UCSD-AML1 (cell line): ENCODE measurements at regions not wholly inside any gene's neighbourhood (a gene's known extent, or its start where the extent isn't known, plus 50 kb on each side); places are given as distances from the start of the nearest gene placed in this dataset.

Experiments
- DNase-seq: peaks from one replicate; lab custom pipeline; 2025; ENCODE audit not compliant: unreplicated experiment; lab: John Stamatoyannopoulos, UW

GRCh38 chr4:57499786-57500185, 389.6 kb upstream of the IGFBP7 start:
- DNase-seq, result no peak

- no peak for DNase-seq
Observed at GRCh38 chr4:57498251-57498650, 388.1 kb upstream of the IGFBP7 start.

DNA sequence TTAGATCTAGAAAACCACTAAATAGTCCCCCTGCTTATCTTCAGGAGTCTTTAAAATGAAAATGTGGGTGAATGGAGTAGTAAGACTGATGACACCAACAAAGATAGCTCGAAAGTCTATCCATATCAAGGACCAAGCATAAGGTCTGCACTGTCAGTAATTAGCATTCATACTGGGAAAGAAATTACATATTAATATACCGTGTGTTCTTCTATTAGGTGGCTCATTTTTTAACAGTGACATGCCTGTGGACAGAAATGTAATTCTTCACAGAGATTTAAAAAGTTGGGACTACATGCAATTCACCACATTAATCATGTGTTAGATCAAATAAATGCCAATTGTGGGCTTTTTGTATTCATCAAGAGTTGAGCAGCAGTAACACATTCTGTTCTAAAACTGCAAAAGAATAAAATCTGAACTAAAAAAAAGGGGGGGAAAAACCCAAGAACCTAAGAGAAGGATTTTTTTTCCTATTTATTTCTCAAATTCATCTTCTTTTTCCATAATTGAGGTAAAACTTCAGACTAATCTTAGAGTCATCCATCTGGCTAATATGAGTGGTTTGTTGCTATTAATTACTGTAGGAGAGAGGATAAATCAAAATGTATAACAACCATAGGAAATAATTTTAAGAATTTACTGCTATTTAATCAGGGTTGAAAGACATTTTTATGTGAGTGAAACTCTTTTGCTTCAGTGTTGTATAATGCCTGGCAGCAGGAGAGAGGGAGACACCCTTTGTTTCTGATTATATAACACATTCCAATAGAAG, 386.7 kb upstream of the IGFBP7 start:
- no peak for DNase-seq

- DNase-seq, result no peak
Observed at GRCh38 chr4:57494821-57495220, 384.6 kb upstream of the IGFBP7 start.

DNA sequence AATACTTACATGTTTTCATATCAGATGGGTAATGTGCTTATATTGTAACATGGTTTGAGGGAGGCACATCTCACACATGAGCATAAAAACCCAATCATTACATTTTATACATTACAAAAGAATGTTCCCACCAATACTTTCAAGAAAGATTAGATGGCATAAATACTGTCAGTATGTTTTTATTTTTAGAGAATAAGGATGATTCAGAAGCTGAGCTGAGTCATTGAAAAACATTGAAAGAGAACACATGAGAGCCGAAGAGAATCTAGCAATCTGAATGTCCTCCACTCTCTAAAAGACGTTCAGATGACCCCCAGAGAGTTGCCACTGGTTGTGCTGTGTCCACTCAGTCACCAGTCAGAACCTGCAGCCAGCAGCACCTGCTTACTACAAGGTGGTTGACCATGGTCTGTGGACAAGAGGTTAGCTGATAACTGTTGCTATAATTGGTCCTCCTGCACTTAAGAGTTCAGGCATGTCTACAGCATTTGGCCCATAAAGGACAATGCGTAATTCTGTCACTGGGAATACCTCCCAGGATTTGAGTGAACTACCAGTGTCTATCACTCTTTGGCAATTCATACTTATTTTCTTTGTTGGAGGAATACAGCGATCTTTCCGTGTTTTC, 382.2 kb upstream of the IGFBP7 start:
- no peak for DNase-seq

DNA sequence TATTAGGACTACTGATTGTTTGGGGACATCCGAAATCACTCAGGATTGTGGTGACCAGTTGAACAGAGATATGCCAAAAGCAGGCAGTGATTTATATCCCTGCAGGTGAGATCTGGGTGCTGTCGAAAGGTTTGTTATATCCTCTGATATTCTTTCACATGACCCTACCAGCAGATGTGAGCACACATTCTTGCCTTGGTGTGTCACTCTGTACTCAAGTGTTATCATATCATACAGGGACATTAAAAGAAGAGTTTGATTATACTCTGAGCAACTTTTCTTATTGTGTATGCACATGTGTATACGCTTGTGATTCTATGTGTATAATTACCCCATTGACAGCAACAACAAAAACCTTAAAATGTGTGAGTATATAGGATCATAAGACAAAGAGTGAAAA, 381.2 kb upstream of the IGFBP7 start:
- no peak for DNase-seq

DNA sequence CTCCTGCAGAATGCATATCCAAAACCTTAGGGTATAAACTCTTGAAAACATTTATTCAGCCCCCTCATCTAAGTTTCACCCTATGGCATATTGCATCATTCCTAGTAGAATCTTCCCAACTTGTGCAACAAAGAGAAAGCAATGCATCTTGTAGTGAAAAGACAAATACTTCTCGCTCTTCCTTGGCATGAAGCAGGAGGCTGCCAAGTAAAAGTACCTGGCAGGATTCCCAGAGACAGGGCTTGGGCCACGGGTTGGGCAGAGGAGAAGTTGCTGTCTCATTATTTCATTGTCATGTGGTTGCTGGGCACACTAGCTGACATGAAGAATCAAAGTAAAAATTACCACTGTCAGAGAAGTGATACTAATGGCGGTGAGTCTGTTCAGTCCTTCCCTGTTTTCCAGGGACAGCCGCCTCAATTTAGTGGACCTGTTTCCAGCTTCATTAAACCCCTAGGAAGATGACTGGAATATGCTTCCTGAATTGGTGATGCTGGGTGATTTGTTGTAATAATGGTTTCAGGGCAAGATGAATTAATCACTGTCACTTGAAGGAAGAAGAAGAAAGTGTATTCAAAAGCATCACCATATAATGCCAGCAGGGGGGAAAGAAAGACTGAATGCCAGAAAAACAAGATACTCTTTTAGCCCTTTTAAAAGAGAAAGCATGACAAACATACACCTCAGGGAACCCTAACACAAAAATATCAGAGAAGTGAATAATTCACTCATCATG, 380.5 kb upstream of the IGFBP7 start:
- DNase-seq, result no peak

DNA sequence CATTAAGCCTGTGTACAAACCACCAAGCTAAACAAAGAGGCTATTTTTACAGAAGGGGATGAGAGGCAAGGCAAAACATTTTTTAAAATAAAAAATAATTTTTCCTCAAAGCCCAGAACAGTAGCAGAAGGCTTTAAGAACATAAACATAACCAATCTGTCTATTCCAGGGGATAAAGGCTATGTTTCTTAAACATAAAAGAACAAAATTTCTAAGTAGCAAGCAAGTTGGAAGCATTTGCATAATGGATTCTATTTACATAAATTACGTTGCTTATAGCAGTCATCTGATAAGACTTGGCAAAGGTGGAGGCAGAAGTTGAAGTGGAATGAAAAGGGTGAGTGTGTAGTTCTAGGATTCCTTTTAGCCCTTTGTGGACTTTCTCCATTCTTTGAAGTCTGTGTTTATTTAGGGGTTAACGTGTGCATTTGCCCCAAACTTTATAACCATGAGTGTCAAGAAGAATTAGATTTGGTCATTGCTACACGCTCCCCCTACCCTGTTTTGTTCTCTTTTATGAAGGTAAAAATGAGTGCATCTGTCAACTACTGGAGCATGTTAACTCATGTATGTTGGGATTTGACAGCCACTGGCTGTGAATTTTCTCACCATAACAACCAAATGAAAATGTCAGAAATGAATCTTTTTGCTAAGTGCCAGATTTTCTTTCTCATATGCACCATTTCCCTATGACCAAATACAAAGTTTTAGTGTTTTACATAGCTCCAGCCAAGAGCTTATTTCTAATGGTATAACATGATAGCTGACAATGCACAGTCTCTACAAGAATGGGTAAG, 378.4 kb upstream of the IGFBP7 start:
- DNase-seq, result no peak

DNA sequence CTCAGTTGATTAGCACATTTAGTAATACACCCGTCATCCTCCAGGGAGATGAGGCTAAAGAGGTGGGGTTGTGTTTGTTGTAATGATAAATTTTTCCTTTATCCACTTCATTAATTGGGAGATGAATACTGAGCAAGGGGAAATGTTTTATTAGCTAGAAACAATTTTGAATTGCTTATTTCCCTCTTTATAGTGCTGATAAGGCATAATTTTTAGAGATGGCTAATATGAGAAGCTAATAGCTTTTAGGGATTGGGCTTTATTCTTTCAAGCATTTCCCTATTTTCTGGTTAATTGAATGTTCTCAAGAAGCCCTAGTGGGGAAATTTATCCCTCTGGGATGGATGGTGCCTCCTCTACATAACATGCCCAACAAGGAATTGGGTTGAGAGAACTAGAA, 365.2 kb upstream of the IGFBP7 start:
- no peak for DNase-seq

- DNase-seq, result no peak
Observed at GRCh38 chr4:57465321-57466056, 355.3 kb upstream of the IGFBP7 start.

DNA sequence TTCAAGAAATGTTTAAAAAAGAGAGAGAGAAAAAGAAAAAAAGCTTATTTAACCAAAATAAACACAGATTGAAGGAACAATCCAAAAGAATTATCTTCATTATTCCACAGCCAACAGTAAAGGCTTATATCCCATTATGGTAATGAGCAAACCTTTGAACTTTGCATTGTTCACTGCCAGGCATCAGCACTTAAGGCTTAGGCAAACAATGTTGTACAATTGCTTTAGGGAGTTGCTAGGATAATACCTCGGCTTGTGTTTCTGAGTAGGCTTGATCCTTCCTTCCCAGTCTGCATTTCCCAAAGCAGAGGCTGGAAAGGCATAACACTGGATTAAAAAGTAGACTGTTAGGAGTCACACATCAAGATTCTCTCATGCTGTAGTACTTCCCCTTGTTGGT, 352.7 kb upstream of the IGFBP7 start:
- no peak for DNase-seq

DNA sequence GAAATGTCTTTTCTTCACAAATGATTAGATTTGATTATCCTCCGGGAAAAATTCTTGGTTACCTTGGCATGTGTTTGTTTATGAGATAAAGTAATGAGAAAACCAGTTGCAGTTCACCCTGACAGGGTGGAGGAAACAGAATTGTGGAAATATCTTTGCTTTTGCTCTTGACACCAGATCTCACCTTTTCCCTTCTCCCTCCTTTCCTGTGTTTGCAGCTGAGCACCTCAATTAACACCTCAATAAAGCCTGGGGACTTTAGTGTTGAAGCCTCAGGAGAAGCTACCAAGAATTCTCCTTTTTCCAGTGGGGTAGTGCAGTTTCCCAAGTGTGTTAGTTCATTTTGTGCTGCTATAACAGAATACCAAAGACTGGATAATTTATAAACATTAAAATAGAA, 350.8 kb upstream of the IGFBP7 start:
- DNase-seq, result no peak

DNA sequence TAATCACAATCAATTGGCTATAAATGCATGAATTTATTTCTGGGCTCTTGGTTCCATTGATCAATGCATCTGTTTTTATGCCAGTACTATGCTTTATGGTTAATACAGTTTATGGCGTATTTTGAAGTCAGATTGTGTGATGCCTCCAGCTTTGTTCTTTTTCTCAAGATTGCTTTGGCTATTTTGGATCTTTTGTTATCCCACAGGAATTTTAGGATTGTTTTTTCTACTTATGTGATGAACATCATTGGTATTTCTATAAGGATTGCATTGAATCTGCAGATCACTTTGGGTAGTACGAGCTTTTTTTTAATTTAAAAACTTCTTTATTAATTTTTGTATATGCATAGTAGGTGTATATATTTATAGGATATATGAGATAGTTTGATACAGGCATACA, 338.7 kb upstream of the IGFBP7 start:
- DNase-seq, result no peak

- no peak for DNase-seq
Observed at GRCh38 chr4:57448452-57448851, 338.3 kb upstream of the IGFBP7 start.

DNA sequence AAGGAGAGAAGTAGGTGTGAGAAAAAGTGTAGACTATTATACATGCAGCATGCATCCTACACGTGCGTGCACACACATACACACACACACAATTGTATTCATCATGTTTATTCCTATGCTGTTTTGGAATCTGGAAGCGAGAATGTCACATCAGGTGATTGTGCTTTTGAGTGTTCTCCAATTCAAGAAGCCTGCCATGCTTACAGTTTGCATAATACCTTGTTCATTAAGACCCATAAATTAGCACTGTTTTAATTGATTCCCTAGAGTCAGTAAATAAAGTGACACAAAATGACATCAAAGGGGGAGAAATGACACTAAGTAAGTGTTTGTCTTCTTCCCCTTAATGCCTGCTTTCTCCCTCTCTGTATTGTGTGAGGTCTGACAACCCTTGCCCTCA, 336.1 kb upstream of the IGFBP7 start:
- no peak for DNase-seq

DNA sequence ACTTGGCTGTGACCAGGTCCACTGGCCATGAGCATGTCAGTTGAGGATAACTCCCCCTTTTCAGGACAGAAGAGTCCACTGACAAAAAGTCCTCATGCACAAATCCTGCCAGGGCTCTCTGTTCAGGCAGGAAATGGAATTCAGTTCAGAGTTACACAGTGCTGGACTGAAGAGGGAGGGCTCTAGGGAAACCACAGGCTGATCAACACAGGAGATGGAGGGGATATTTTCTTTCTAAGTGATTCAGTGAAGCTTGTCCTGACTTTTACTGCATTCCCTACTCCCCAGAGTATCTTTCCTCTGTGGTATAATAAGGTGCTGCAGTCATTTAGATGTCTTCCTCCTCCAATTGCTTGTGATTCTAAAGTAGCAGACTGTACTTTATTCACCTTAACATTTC, 335.5 kb upstream of the IGFBP7 start:
- DNase-seq, result no peak

DNA sequence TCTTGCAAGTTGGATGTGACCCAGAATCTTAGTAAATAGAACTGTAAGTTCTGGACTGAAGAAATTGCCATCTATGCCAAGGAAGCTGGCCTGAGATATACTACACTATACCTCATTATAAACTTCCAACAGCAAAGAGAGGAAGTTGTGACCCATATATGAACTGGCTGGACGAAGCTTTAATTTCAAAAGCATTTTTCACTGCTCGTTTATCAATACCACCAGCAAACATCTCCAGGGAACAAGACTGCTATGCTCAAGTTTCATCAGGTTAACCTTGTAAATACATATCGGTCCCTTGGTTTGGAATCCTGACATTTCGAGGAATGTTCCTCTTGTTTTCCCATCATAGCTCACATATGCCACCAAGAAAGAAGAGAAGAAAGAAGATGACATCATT, 334.5 kb upstream of the IGFBP7 start:
- DNase-seq, result no peak

DNA sequence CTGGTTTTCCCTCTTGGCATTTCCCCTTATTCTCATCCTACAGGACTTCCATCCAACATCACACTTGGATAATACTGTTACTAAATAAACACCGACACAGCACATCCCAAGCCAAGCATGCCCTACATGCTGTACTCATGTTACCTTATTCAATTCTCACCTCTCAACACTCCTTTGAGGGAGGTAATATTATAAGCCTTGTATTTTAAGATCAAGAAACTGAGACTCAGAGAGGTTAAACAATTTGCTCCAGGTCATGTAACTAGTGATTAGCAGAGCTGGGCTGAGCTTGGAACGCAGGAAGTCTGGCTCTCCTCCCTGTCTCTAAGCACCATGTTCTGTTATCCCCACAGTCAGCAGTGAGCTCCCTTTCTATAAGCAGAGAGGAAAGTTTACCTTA, 333.6 kb upstream of the IGFBP7 start:
- DNase-seq, result no peak

DNA sequence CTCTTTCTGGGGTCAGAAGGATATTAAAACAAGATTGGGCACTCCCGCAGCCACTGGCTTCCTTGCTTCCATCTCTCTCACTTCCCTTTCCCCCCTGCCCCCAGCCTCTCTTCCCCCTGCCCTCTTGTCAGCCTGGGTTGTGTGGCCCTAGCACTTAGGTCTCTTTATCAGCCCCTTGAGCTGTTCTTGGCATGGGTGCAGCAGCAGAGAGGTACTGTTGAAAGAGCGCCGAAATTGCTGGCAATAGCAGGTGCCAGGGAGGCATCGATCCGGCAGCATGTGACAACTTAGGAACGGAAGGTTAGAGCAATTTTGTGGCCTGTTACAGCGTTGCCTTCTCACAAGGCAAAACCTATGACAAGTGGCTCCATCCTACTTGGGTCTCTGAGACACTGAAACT, 333.1 kb upstream of the IGFBP7 start:
- no peak for DNase-seq

- peak; percentile 14 for DNase-seq
Observed at GRCh38 chr4:57442831-57443291, 332.7 kb upstream of the IGFBP7 start.

DNA sequence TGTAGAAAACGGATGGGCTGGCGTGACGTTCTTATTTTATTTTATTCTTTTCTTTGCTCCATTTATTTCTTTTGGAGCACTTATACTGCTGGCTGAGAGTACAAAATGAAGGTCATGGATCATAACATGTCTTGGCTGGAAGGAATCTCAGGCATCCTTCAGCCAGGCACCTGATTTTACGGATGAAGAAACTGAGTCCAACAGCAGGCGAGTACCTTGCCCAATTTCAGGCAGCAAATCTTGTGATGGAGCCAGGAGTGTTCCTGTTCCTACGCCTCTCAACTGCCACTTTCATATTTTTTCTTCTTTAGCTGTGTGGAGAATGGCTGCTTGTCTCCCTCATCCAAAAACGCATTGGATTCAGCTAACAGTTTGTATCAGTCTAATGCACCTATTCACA, 332.1 kb upstream of the IGFBP7 start:
- DNase-seq, result no peak
